ENCODE measurements at regions not wholly inside any gene's neighbourhood (a gene's known extent, or its start where the extent isn't known, plus 50 kb on each side); places are given as distances from the start of the nearest gene placed in this dataset.

DNA sequence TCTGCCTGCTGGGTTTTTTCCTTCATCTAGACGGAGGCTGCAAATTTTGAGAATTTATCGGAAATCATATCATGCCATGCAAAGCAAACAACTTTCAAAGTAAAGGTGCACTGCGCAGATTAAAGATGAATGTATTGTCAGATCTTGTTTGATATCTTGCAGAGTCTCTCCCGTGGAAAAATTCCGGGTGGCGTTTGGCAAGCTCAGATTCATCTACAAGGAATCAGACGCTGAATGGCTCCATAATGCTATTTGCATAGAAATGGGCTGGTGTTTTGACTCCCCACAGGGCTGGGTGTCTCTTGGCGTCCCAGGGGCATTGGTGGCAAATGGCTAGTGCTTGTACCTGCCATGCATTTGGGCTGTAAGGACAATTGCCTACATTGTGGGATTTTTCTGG, 274.0 kb downstream of the VRK1 start:
- no peaks in the 10 kb centered on the region for H3K27me3 ChIP-seq
- WGBS = 88% methylated on average over 8 of the region's 8 CpGs
- TF ChIP-seq POLR2A (IDR thresholded peaks at IDR 0.05) (no peak), POLR2AphosphoS5 (IDR thresholded peaks at IDR 0.05) (no peak), EP300 (IDR thresholded peaks at IDR 0.05) (no peak)
- TF ChIP-seq, protein P1, sequence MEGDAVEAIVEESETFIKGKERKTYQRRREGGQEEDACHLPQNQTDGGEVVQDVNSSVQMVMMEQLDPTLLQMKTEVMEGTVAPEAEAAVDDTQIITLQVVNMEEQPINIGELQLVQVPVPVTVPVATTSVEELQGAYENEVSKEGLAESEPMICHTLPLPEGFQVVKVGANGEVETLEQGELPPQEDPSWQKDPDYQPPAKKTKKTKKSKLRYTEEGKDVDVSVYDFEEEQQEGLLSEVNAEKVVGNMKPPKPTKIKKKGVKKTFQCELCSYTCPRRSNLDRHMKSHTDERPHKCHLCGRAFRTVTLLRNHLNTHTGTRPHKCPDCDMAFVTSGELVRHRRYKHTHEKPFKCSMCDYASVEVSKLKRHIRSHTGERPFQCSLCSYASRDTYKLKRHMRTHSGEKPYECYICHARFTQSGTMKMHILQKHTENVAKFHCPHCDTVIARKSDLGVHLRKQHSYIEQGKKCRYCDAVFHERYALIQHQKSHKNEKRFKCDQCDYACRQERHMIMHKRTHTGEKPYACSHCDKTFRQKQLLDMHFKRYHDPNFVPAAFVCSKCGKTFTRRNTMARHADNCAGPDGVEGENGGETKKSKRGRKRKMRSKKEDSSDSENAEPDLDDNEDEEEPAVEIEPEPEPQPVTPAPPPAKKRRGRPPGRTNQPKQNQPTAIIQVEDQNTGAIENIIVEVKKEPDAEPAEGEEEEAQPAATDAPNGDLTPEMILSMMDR (IDR thresholded peaks at IDR 0.05) = no peak
- no peaks in the 10 kb centered on the region for H3K36me3 ChIP-seq
- DNase-seq (ENCODE audit: low spot score in 2 of 2) = no peak
- no peaks in the 10 kb centered on the region for H3K9me3 ChIP-seq
- no peak overlapping the region for H3K4me3 ChIP-seq
- H3K27ac ChIP-seq = no peak overlapping the region
- no peaks in the 10 kb centered on the region for H3K4me1 ChIP-seq

DNA sequence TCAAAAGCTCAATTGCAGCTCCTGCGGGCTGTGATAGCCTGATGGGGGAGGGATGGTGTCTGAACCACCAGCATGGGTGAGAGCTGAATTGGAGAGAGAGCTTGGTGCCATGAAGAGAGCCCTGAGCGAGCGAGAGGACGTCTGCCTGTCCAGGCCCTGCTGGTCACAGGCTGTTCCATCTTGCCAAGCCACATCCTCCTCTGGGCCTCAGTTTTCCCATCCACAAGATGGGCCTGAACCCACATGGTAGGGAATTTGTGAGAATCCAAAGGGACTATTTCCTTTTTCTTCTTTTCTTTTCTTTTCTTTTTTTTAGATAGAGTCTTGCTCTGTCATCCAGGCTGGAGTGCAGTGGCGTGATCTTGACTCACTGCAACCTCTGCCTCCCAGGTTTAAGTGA, 276.4 kb downstream of the VRK1 start:
- TF ChIP-seq POLR2A (IDR thresholded peaks at IDR 0.05) = no peak
- TF ChIP-seq, protein P1 (IDR thresholded peaks at IDR 0.05) = no peak
- WGBS = 96% methylated on average over 5 of the region's 5 CpGs
- Histone ChIP-seq H3K4me1 (no peaks in the 10 kb centered on the region), H3K4me3 (no peak overlapping the region), H3K27me3 (no peaks in the 10 kb centered on the region), H3K27ac (no peak overlapping the region), H3K9me3 (no peaks in the 10 kb centered on the region), H3K36me3 (no peaks in the 10 kb centered on the region)
- DNase-seq (ENCODE audit: low spot score in 2 of 2) = no peak

DNA sequence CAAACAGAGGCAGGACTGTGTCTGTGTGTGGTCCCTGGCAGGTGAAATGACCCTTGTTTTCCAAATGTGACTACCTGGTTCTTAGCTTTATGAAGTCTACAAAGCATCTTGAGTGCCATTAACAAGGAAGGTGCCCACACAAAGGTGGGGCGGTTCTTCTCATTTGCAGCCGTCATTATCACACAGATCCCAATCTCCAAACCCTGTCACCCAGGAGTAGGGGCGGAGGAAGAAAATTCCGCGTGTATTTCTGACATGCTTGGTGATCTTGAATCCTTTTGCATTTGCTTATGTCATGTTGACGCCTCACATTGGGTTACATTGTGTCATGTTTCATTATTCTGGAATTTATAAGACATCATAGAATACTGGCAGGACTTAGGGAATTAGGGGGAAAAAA, 277.3 kb downstream of the VRK1 start:
- no peaks in the 10 kb centered on the region for H3K27me3 ChIP-seq
- no peaks in the 10 kb centered on the region for H3K4me1 ChIP-seq
- 74% methylated on average over 6 of the region's 6 CpGs for WGBS
- H3K4me3 ChIP-seq = no peak overlapping the region
- no peak overlapping the region for H3K27ac ChIP-seq
- DNase-seq (ENCODE audit: low spot score in 2 of 2) = no peak
- TF ChIP-seq POLR2A (IDR thresholded peaks at IDR 0.05) (no peak), POLR2AphosphoS5 (IDR thresholded peaks at IDR 0.05) (no peak), EP300 (IDR thresholded peaks at IDR 0.05) (no peak)
- TF ChIP-seq, protein P1 (IDR thresholded peaks at IDR 0.05) = no peak
- H3K36me3 ChIP-seq = no peaks in the 10 kb centered on the region
- H3K9me3 ChIP-seq = no peaks in the 10 kb centered on the region

DNA sequence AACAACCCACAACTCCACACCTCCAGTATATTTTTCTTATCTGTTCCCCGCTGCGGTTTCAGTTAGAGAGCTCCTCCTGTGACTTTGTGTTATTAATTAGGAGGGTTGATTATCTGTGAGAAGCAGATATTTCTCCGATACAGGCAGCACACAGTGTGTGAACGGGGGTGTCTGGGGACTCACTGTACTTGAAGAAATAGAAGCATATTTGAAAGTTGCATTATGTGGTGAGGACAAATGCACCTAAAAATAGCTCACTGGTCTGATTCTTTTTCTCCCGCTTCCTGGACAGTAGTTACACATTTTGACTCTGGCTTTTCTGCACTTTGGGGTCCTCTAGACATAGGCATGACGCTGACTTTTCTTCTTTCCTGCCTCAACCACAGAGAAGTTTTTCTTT, 277.7 kb downstream of the VRK1 start:
- H3K4me3 ChIP-seq = no peak overlapping the region
- H3K27ac ChIP-seq = no peak overlapping the region
- 62% methylated on average over 6 of the region's 6 CpGs for WGBS
- no peak for TF ChIP-seq POLR2AphosphoS5 (IDR thresholded peaks at IDR 0.05)
- TF ChIP-seq, protein P1 (IDR thresholded peaks at IDR 0.05) = no peak
- TF ChIP-seq POLR2A (IDR thresholded peaks at IDR 0.05) = no peak
- no peak for TF ChIP-seq EP300 (IDR thresholded peaks at IDR 0.05)
- H3K36me3 ChIP-seq = no peaks in the 10 kb centered on the region
- no peak for DNase-seq (ENCODE audit: low spot score in 2 of 2)
- no peaks in the 10 kb centered on the region for H3K9me3 ChIP-seq
- H3K4me1 ChIP-seq = no peaks in the 10 kb centered on the region
- H3K27me3 ChIP-seq = no peaks in the 10 kb centered on the region

DNA sequence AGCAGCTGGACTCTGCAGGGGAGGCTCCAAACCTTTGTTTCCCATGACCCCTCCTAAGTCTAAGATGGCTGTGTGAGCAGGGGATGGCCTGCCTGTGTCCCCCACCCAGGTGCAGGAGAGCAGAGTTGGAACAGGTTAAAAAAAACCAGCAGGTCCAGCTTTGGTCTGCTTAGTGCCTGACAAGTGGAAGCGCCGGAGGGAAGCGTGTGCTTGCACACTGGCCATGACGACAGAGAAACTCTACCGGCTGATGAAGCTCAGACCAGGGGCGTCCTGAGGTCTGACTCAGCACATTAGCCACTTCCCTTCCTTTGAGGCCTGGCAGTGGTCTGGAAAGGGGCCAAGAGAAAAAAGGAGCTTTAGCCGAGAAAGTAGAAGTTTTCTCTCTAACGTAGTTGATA, 280.1 kb downstream of the VRK1 start:
- WGBS = 36% methylated on average over 8 of the region's 8 CpGs
- no peak for DNase-seq (ENCODE audit: low spot score in 2 of 2)

More for the DNA sequence above, 280.1 kb downstream of the VRK1 start:
- TF ChIP-seq POLR2AphosphoS5 (IDR thresholded peaks at IDR 0.05) (no peak), EP300 (IDR thresholded peaks at IDR 0.05) (no peak), POLR2A (IDR thresholded peaks at IDR 0.05) (no peak)
- TF ChIP-seq, protein P1 (IDR thresholded peaks at IDR 0.05) = no peak
- Histone ChIP-seq H3K4me3 (no peak overlapping the region), H3K27me3 (no peaks in the 10 kb centered on the region), H3K9me3 (no peaks in the 10 kb centered on the region), H3K36me3 (no peaks in the 10 kb centered on the region), H3K4me1 (no peaks in the 10 kb centered on the region), H3K27ac (no peak overlapping the region)

All from suprapubic skin (tissue), 4 donors.